Natural killer cell (primary cell): ENCODE measurements at regions not wholly inside any gene's neighbourhood (a gene's known extent, or its start where the extent isn't known, plus 50 kb on each side); places are given as distances from the start of the nearest gene placed in this dataset.

ENCODE experiments used
- ATAC-seq, 3 donors: fragments of 150-1000 bp in 2 of 3; fragments of 200-7000 bp in 1 of 3; cut with Tn5 transposase; 1 replicate in 1 of 3; 2 replicates in 2 of 3; pipeline ENCODE4 v1.10.0; 2021; ENCODE audit warnings: mild to moderate bottlenecking in 2 of 3, moderate library complexity in 2 of 3
- DNase-seq, 2 donors: peaks; one replicate each; pipeline versions ENCODE4 v3.0.0 to v3.0.0-alpha.2; 2013 to 2021; ENCODE audit warnings: mixed read lengths in 1 of 2
- H3K27ac ChIP-seq: one replicate; pipeline ENCODE4 v1.5.1; 2013; ENCODE audit warnings: mild to moderate bottlenecking, low read length
- H3K27me3 ChIP-seq: one replicate; pipeline ENCODE4 v1.6.1; 2013; ENCODE audit warnings: low read length; ENCODE audit not compliant: control insufficient read depth, insufficient read depth
- H3K36me3 ChIP-seq: one replicate; pipeline ENCODE4 v1.6.1; 2013; ENCODE audit warnings: low read length; ENCODE audit not compliant: control insufficient read depth, insufficient read depth
- H3K4me1 ChIP-seq: one replicate; pipeline ENCODE4 v1.6.1; 2013; ENCODE audit warnings: low read length; ENCODE audit not compliant: control insufficient read depth, insufficient read depth
- H3K4me3 ChIP-seq: one replicate; pipeline ENCODE4 v1.5.1; 2013; ENCODE audit warnings: low read length
- H3K9me3 ChIP-seq: one replicate; pipeline ENCODE4 v1.6.1; 2013; ENCODE audit warnings: low read length; ENCODE audit not compliant: control insufficient read depth, insufficient read depth
- H3K27ac Mint-ChIP-seq, 2 donors: one replicate each; pipeline ENCODE4 v1.8.0; 2022; ENCODE audit warnings: mild to moderate bottlenecking in 2 of 2, mixed read lengths in 2 of 2, moderate library complexity in 1 of 2
- H3K27me3 Mint-ChIP-seq, 2 donors: one replicate each; pipeline ENCODE4 v1.8.0; 2022; ENCODE audit warnings: low read depth in 2 of 2, mixed read lengths in 2 of 2
- H3K36me3 Mint-ChIP-seq: one replicate; pipeline ENCODE4 v1.8.0; 2022; ENCODE audit warnings: mixed read lengths
- H3K4me1 Mint-ChIP-seq, 2 donors: one replicate each; pipeline ENCODE4 v1.8.0; 2022; ENCODE audit warnings: mixed read lengths in 2 of 2
- H3K4me3 Mint-ChIP-seq: one replicate; pipeline ENCODE4 v1.8.0; 2022; ENCODE audit warnings: mild to moderate bottlenecking, moderate library complexity, mixed read lengths
- H3K9me3 Mint-ChIP-seq, 2 donors: one replicate each; pipeline ENCODE4 v1.8.0; 2022; ENCODE audit warnings: mixed read lengths in 2 of 2
- CTCF ChIP-seq: fragments of 200-600 bp; IDR thresholded peaks from one replicate; pipeline ENCODE4 v1.8.0; 2022; ENCODE audit warnings: antibody characterized with exemption
- WGBS: methylation state at CpG from one replicate; pipeline ENCODE4 v1.1.7; 2013; ENCODE audit warnings: missing lambda C conversion rate; ENCODE audit not compliant: insufficient coverage; 5-methylcytosine and 5-hydroxymethylcytosine counted together
- intact Hi-C: fragments of 100-400 bp; cut with micrococcal nuclease; formaldehyde crosslinking; loops from one replicate; pipeline ENCODE4 v1.14.2; 2022

- no peaks in the 10 kb centered on the region for H3K36me3 ChIP-seq
- H3K27ac ChIP-seq: no peak overlapping the region
- peaks cover 16 to 17% of the 10 kb centered on the region in 2 donors for H3K9me3 Mint-ChIP-seq
- H3K27me3 ChIP-seq: no peaks in the 10 kb centered on the region
- H3K4me1 ChIP-seq: no peaks in the 10 kb centered on the region
- ATAC-seq (no peak), DNase-seq (no peak)
- peaks cover 10% of the 10 kb centered on the region for H3K9me3 ChIP-seq
- WGBS: 48% methylated on average over 3 of the region's 3 CpGs
- TF ChIP-seq CTCF: no peak
- H3K4me3 Mint-ChIP-seq: no peak overlapping the region
- intact Hi-C loops: no loop called here
- H3K4me1 Mint-ChIP-seq: no peaks in the 10 kb centered on the region
- no peaks in the 10 kb centered on the region for H3K27me3 Mint-ChIP-seq
- no peak overlapping the region for H3K4me3 ChIP-seq
- H3K36me3 Mint-ChIP-seq: peaks cover 8% of the 10 kb centered on the region
- no peak overlapping the region for H3K27ac Mint-ChIP-seq
Measured at GRCh38 chr4:66307641-66308438, 637.6 kb upstream of the EPHA5 start.

DNA sequence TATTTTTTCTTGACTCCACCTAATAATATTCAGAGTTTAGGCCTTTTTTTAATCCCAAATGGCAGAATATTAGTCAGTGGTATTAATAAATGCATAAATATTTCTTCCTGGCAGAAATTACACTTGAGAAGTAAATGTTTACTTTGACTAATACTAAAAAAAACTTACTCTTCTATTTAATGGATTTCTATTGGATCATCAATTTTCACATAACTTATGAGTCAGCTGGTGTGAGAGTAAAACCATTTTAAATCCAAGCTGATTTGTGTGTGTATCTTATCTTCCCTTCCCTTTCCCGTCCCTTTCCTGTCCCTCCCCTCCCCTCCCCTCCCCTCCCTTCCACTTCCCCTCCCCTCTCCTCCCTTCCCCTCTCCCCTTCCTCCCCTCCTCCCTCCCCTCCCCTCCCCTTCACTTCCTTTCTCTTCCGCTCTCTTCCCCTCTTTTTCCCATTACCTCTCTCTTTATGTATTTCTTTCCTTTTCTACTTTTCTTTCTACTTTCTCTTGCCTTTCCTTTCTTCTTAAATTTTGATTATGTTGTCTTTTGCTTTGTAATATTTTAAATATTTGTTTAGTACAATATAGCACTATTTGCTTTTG, 630.1 kb upstream of the EPHA5 start:
- no peak overlapping the region for H3K4me3 Mint-ChIP-seq
- H3K27ac Mint-ChIP-seq: no peak overlapping the region
- intact Hi-C loops: no loop called here
- no peak overlapping the region for H3K4me3 ChIP-seq
- no peaks in the 10 kb centered on the region for H3K4me1 Mint-ChIP-seq
- no peaks in the 10 kb centered on the region for H3K36me3 Mint-ChIP-seq
- ATAC-seq: no peak
- 100% methylated on average over 1 of the region's 2 CpGs for WGBS
- no peaks in the 10 kb centered on the region for H3K4me1 ChIP-seq
- no peaks in the 10 kb centered on the region for H3K36me3 ChIP-seq
- H3K27me3 ChIP-seq: no peaks in the 10 kb centered on the region
- H3K9me3 ChIP-seq: no peaks in the 10 kb centered on the region
- no peak for TF ChIP-seq CTCF
- DNase-seq: no peak
- H3K27me3 Mint-ChIP-seq: no peaks in the 10 kb centered on the region
- no peak overlapping the region for H3K27ac ChIP-seq
- H3K9me3 Mint-ChIP-seq: peaks cover 12 to 24% of the 10 kb centered on the region in 2 donors

DNA sequence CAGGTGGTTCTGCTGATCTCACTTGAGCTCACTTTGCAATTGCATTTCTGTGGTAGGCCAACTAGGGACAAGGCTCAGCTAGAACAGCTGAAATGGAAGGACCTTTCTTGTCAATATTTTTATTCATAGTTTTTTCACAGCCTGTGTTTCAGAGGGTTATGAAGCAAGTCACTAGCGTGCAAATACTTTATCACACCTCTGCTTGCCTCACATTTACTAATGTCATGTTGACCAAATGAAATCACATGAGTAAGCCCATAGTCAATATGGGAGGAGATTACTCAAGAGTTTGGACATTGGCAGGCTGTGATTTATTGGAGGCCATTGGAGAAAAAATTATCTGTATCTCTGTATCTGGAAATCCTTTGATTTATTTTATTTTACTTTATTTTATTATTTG, 628.3 kb upstream of the EPHA5 start:
- 100% methylated on average over 1 of the region's 1 CpG for WGBS
- H3K27me3 Mint-ChIP-seq: no peaks in the 10 kb centered on the region
- no peaks in the 10 kb centered on the region for H3K4me1 ChIP-seq
- DNase-seq (no peak), ATAC-seq (no peak)
- no peaks in the 10 kb centered on the region for H3K4me1 Mint-ChIP-seq
- H3K9me3 ChIP-seq: no peaks in the 10 kb centered on the region
- H3K36me3 Mint-ChIP-seq: no peaks in the 10 kb centered on the region
- no peak overlapping the region for H3K27ac ChIP-seq
- no peak for TF ChIP-seq CTCF
- H3K4me3 Mint-ChIP-seq: no peak overlapping the region
- H3K27me3 ChIP-seq: no peaks in the 10 kb centered on the region
- intact Hi-C loops: no loop called here
- no peak overlapping the region for H3K27ac Mint-ChIP-seq
- peaks cover 15 to 22% of the 10 kb centered on the region in 2 donors for H3K9me3 Mint-ChIP-seq
- H3K4me3 ChIP-seq: no peak overlapping the region
- H3K36me3 ChIP-seq: no peaks in the 10 kb centered on the region
